K562 (cell line): ENCODE measurements at regions not wholly inside any gene's neighbourhood (a gene's known extent, or its start where the extent isn't known, plus 50 kb on each side); places are given as distances from the start of the nearest gene placed in this dataset.

ENCODE experiments used
- BHLHE40 ChIP-seq: IDR thresholded peaks from 2 replicates; pipeline ENCODE4 v1.6.1; 2011; ENCODE audit warnings: low read length, improper control_type of control experiment
- DIDO1 ChIP-seq: fragments of 450-650 bp; IDR thresholded peaks from 2 replicates; pipeline ENCODE4 v1.6.1; 2016; ENCODE audit warnings: low read depth, missing biosample characterization, missing genetic modification characterization
- DLX4 ChIP-seq: fragments of 250-450 bp; sonication (Bioruptor Pico); IDR thresholded peaks from 2 replicates; pipeline ENCODE4 v1.6.1; 2021; ENCODE audit warnings: mild to moderate bottlenecking
- DNMT1 ChIP-seq: fragments of 450-650 bp; IDR thresholded peaks from 2 replicates; pipeline ENCODE4 v1.6.1; 2016; ENCODE audit warnings: antibody characterized with exemption, mild to moderate bottlenecking
- FOXJ2 ChIP-seq: fragments of 200-800 bp; sonication (Bioruptor generic); IDR thresholded peaks from 2 replicates; pipeline ENCODE4 v1.6.1; 2016; ENCODE audit warnings: missing genetic modification characterization, missing compliant biosample characterization
- ID3 ChIP-seq, 2 experiments: fragments of 250-450 bp in 1 of 2; fragments of 450-650 bp in 1 of 2; sonication (Bioruptor Pico) in 1 of 2; IDR thresholded peaks; 2 replicates each; pipeline versions ENCODE4 v1.6.1 to v1.8.0; 2016 to 2021; ENCODE audit warnings: mild to moderate bottlenecking in 2 of 2, moderate library complexity in 2 of 2, missing compliant biosample characterization in 1 of 2, missing genetic modification characterization in 1 of 2
- MAX ChIP-seq: sonication (generic); formaldehyde crosslinking; IDR thresholded peaks from 2 replicates; pipeline ENCODE4 v1.9.0; 2022; ENCODE audit warnings: mild to moderate bottlenecking, missing genetic modification reagents
- MITF ChIP-seq: IDR thresholded peaks from 2 replicates; pipeline ENCODE4 v1.6.1; 2014; ENCODE audit warnings: antibody characterized with exemption
- NFIX ChIP-seq: fragments of 250-450 bp; sonication (Bioruptor Pico); IDR thresholded peaks from 2 replicates; pipeline ENCODE4 v1.4.0; 2020; ENCODE audit warnings: low read depth, mild to moderate bottlenecking, moderate library complexity
- NFRKB ChIP-seq: fragments of 450-650 bp; IDR thresholded peaks from 2 replicates; pipeline ENCODE4 v1.6.1; 2016; ENCODE audit warnings: low read depth
- OTX1 ChIP-seq: fragments of 450-650 bp; formaldehyde crosslinking; IDR thresholded peaks from 2 replicates; pipeline ENCODE4 v1.4.0; 2022; ENCODE audit warnings: mild to moderate bottlenecking
- POLR2H ChIP-seq: IDR thresholded peaks from 2 replicates; pipeline ENCODE4 v1.6.1; 2016; ENCODE audit warnings: missing genetic modification characterization, low read depth, mild to moderate bottlenecking, control low read depth, missing compliant biosample characterization, moderate library complexity
- RAD51 ChIP-seq: fragments of 450-650 bp; IDR thresholded peaks from 2 replicates; pipeline ENCODE4 v1.7.1; 2016; ENCODE audit warnings: low read depth, mild to moderate bottlenecking, borderline replicate concordance
- RNF2 ChIP-seq: sonication (generic); IDR thresholded peaks from 2 replicates; pipeline ENCODE4 v1.6.1; 2016
- SAFB2 ChIP-seq: fragments of 200-400 bp; formaldehyde crosslinking; IDR thresholded peaks from 2 replicates; pipeline ENCODE4 v1.6.1; 2018; ENCODE audit warnings: borderline replicate concordance, low read length, low read depth, moderate library complexity; ENCODE audit not compliant: severe bottlenecking
- SMAD4 ChIP-seq: fragments of 250-450 bp; sonication (Bioruptor Pico); conservative IDR thresholded peaks from 2 replicates; pipeline ENCODE4 v1.8.0; 2021; ENCODE audit warnings: inconsistent platforms, mild to moderate bottlenecking, moderate library complexity
- STAT5A ChIP-seq: IDR thresholded peaks from 2 replicates; pipeline ENCODE4 v1.6.1; 2012; ENCODE audit warnings: low read length, inconsistent platforms, borderline replicate concordance
- TARDBP ChIP-seq: fragments of 450-650 bp; IDR thresholded peaks from 2 replicates; pipeline ENCODE4 v1.6.1; 2016
- TOE1 ChIP-seq, 2 experiments: fragments of 450-650 bp in 1 of 2; sonication (generic) in 1 of 2; formaldehyde crosslinking in 1 of 2; IDR thresholded peaks; 2 replicates each; pipeline versions ENCODE4 v1.7.1 to v1.8.0; 2016 to 2022; ENCODE audit warnings: borderline replicate concordance in 2 of 2, mild to moderate bottlenecking in 2 of 2, antibody characterized with exemption in 1 of 2, inconsistent platforms in 1 of 2, low read depth in 1 of 2, missing genetic modification reagents in 1 of 2, moderate library complexity in 1 of 2
- YBX1 ChIP-seq: fragments of 450-650 bp; IDR thresholded peaks from 2 replicates; pipeline ENCODE4 v1.7.1; 2016; ENCODE audit warnings: mild to moderate bottlenecking
- ZBTB43 ChIP-seq: sonication (generic); formaldehyde crosslinking; IDR thresholded peaks from 2 replicates; pipeline ENCODE4 v1.8.0; 2023; ENCODE audit warnings: mild to moderate bottlenecking, missing genetic modification reagents
- ZFX ChIP-seq: sonication (generic); formaldehyde crosslinking; IDR thresholded peaks from 2 replicates; pipeline ENCODE4 v1.8.0; 2022; ENCODE audit warnings: mild to moderate bottlenecking, missing genetic modification reagents, moderate library complexity
- ZNF354B ChIP-seq: fragments of 250-450 bp; sonication (Bioruptor Pico); IDR thresholded peaks from 2 replicates; pipeline ENCODE4 v1.4.0; 2020
- ZNF41 ChIP-seq: fragments of 250-450 bp; sonication (Bioruptor Pico); conservative IDR thresholded peaks from 2 replicates; pipeline ENCODE4 v1.4.0; 2020; ENCODE audit warnings: mild to moderate bottlenecking
- ZNF57 ChIP-seq: fragments of 450-650 bp; formaldehyde crosslinking; IDR thresholded peaks from 2 replicates; pipeline ENCODE4 v1.4.0; 2020; ENCODE audit warnings: mild to moderate bottlenecking, moderate library complexity

- TF ChIP-seq MAX (CRISPR knock-in tag), result peak; percentile 93
- TF ChIP-seq NFIX (CRISPR knock-in tag), result peak; percentile 44; the same call in 1 of the 2 replicates
- TF ChIP-seq MITF, result peak; percentile 97
- TF ChIP-seq RNF2, result peak; percentile 93
- peak; percentile 75; the same call in 1 of the 2 replicates for TF ChIP-seq ZBTB43 (CRISPR knock-in tag)
- peak; percentile 9; the same call in 1 of the 2 replicates for TF ChIP-seq OTX1 (CRISPR knock-in tag)
- peak; percentile 88 for TF ChIP-seq TARDBP
- TF ChIP-seq SAFB2, result no peak
- no peak; the same call in none of the 2 replicates for TF ChIP-seq ZNF41 (CRISPR knock-in tag)
- TF ChIP-seq DNMT1, result no peak
- no peak for TF ChIP-seq YBX1
- peak; percentile 81 for TF ChIP-seq TOE1 (IDR thresholded peaks at IDR 0.05; ENCODE audit: borderline replicate concordance)
- TF ChIP-seq TOE1 (CRISPR knock-in tag; IDR thresholded peaks at IDR 0.05; ENCODE audit: borderline replicate concordance, low read depth), result no peak
- TF ChIP-seq SMAD4, result peak; percentile 98
- TF ChIP-seq ZNF57 (CRISPR knock-in tag), result 0 out of 2 replicates have a peak, but pooled peaks have one; percentile 48
- TF ChIP-seq DIDO1 (tag), result peak; percentile 29; the same call in 1 of the 2 replicates
- peak; percentile 43; the same call in 1 of the 2 replicates for TF ChIP-seq ZNF354B (CRISPR knock-in tag)
- TF ChIP-seq RAD51, result peak; percentile 51
- TF ChIP-seq ZFX, result peak; percentile 52; the same call in 1 of the 2 replicates
- no peak for TF ChIP-seq DLX4 (CRISPR knock-in tag)
- peak; percentile 37 for TF ChIP-seq NFRKB
- TF ChIP-seq ID3 (CRISPR knock-in tag; IDR thresholded peaks at IDR 0.05), result no peak
- TF ChIP-seq ID3 (tag; IDR thresholded peaks at IDR 0.05), result peak; percentile 96
- peak; percentile 90 for TF ChIP-seq BHLHE40
- TF ChIP-seq POLR2H (tag), result peak; percentile 54; the same call in 1 of the 2 replicates
- TF ChIP-seq STAT5A, result peak; percentile 90
- TF ChIP-seq FOXJ2 (tag), result peak; percentile 80
Observed at GRCh38 chr6:26295691-26296555, 69.1 kb upstream of the BTN3A2 start (continued).
